Hematopoietic multipotent progenitor cell treated with erythropoietin and hydrocortisone succinate and interleukin-3 and kit ligand, for 8 days (in vitro differentiated cells): ENCODE measurements at regions not wholly inside any gene's neighbourhood (a gene's known extent, or its start where the extent isn't known, plus 50 kb on each side); places are given as distances from the start of the nearest gene placed in this dataset.
"Not testable (repeated sequence)": the region's sequence is repeated elsewhere in the genome, so short reads cannot be mapped to it uniquely, and the experiment has no call there.

ENCODE experiments used
- DNase-seq: peaks from one replicate; pipeline ENCODE4 v3.0.0-alpha.2; 2015

- DNase-seq, result no peak
Observed at GRCh38 chr4:30462445-30463090, 257.6 kb upstream of the PCDH7 start.

DNA sequence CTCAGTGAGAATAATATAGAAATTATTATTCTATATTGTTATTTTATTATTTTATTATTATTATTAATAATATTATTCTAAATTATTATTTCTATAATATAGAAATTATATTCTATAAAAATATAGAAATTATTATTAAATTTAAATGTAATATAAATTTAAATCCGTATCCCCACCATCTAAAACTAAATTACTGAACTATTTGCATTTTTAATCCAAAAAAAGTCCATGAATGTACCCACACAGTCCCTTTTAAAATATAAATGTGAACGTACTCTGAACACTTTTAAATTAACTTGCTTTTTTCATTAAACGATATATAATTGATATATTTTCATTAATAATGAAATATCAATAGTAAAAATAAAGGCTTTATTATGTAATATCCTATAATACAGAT is 248.3 kb upstream of the PCDH7 start:
- no peak for DNase-seq

GRCh38 chr4:30473225-30473624 is 246.9 kb upstream of the PCDH7 start:
- DNase-seq, result no peak

DNA sequence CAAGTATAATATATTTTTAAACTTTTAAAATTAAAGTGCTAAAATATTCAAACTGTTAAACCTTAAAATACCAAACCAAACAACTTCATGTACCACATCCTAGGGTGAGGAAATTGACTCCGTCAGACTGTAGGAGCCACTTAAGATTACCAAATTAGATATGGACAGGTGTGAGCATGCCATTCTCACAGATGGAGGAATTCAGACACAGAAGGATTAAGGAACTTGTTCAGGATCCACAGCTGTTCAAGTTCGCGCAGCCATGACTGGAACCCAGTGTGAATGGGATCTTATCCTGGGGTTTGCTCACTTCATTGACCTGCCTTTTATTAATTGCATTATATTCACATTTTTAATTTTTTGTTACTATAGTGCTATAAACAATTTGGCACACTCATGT is 224.9 kb upstream of the PCDH7 start:
- no peak for DNase-seq

DNA sequence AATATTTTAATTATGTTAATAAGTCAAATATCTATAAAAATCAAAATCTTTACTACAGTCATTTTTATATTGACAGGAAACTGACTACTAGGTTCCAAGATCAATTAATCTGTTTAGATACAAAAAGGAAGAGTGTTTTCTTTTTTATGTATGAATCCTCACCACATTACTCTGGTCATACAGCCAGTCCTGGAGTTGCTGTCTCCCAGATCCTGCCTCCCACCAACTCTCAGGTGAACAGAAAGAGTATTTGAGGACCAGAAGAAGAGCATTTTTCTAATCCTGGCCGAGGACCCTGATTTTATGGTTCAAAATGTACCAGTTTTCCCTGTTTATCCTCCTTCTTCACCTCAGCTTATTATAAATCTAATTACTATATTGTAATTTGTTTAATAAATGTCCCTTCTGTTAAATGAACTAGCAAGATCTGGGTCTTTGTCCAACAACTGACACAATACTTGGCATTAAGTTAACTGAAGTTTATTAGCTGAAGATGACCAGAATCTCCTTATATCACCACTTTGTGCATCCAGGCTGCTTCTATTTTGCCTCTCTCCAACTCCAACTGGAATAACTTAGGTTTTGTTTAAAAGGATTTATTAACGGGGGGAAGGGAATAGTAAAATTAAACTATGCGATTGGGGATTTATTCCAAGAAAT is 224.4 kb upstream of the PCDH7 start:
- DNase-seq, result no peak

DNA sequence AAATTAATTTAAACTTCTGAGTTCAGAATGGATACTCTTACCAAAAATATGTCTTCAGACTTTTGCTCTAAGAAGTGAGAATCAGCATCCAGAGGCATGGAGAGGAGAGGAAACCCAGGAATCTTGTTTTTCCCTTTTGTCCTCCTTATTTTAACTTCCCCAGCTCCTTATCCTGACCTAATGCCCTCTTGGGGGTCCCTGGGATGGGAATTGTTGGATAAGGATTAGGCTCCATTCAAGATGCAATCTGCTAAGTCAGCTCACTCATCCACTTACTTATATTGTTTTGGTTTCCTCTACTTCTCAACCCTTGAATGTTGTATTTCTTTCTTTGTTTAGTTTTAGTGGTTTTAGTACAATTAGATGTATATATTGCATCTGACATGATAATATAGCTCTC is 208.4 kb upstream of the PCDH7 start:
- DNase-seq, result no peak

GRCh38 chr4:30518211-30518610 is 202.0 kb upstream of the PCDH7 start:
- DNase-seq, result no peak

DNA sequence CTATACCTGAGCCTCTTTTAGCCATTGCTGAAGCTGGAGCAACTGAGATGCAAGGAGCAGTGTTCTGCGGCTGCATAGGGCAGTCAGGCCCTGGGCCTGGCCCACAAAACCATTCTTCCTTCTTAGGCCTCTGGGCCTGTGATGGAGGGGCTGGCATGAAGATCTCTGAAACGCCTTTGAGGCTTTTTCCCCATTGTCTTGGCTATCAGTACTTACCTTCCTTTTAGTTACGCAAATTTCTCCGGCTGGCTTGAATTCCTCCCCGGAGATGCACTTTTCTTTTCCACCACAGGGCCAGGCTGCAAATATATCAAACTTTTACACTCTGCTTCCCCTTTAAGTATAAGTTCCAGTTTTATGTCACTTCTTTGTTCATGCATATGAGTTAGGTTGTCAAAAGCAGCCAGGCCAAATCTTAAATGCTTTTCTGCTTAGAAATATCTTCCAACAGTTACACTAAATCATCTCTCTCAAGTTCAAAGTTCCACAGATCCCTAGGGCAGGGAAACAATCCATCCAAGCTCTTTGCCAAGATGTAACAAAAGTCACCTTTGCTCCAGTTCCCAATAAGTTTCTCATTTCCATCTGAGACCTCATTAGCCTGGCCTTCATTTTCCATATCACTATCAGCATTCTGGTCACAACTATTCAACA is 194.4 kb upstream of the PCDH7 start:
- no peak for DNase-seq

DNA sequence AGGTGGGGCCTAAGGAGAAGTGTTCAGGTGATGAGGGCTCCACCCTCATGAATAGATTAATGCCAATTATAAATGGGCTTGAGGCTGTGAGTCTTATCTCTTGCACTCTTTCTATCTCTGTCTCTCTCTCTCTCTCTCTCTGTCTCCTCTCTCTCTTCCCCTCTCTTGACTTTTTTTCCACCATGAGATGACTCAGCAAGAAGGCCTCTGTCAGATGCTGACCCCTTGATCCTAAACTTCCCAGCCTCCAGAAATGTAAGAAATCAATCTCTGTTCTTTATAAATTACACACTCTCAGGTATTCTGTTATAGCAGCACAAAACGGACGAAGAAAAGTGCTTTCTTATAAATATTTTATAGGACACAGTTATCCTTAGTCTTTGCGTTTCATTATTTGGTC is 184.9 kb upstream of the PCDH7 start:
- no peak for DNase-seq

DNA sequence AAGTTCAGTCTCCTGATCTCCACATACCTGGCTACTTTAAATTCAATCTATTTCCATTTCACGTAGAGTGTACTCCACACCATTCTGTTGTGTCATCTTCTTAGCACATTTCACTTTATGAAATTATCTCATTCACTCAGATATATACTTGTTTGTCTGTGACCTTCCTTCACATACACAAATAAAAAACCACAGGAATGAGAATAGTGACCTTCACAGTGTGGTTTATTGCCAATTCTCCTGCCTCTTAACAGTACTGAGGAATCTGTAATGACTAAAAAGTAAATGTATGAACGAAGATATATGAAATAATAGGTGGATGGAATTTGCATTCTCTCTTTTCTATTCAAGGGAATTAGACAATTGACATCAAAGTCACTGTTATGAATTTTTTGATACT is 183.9 kb upstream of the PCDH7 start:
- DNase-seq, result no peak

DNA sequence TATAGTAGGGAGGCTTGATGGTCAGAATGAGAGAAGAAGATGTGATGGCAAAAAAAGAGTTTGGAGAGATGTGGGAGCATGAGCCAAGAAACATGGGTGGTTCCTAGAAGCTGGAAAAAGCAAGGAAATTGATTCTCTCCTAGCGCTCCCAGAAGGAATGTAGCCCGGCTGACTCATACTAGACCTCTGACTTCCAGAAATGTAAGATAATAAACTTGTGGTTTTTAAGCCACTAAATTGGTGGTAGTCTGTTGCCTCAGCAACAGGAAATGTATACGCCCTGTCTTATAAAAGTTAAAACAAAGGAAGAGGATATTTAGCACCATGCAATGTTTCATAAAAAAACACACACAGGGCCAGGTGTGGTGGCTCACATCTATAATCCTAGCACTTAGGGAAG is 182.7 kb upstream of the PCDH7 start:
- DNase-seq, result no peak

DNA sequence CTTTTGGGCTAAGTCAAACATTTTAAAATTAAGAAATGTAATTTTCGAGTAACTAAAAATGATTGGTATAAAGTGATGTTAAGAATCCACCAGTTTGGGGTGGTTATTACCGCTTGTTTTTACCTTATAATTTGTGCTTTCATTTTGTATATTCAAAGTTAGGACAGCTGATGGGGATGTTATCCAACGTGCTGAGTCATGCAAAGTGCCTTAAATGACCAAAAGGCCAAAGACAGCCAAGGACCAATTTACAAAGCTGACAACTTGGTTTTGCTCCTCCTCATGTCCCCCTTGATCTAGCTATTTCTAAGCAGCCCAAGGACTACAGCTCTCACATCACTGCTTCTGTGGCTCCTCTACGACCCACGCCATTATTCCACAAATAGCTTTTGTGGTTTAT is 181.4 kb upstream of the PCDH7 start:
- no peak for DNase-seq

GRCh38 chr4:30543057-30543456 is 177.1 kb upstream of the PCDH7 start:
- no peak for DNase-seq

GRCh38 chr4:30553151-30553550 is 167.0 kb upstream of the PCDH7 start:
- no peak for DNase-seq

DNA sequence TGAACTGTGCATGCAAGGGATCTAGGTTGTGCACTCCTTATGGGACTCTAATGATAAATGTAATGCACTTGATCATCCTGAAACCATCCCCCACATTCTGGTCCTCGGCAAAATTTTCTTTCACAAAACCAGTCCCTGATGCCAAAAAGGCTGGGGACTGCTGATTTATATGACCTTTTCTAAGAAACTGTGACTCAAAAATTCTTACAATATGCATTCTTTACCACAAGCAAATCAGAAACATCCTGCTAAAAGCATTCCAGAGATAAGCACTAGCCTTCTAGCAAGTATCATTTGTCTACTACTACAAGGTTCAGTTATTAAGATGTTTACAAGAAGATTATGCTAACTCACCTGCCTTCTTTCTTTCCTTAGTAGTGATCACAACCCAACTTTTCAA is 166.5 kb upstream of the PCDH7 start:
- DNase-seq, result no peak

- DNase-seq, result no peak
Observed at GRCh38 chr4:30555775-30556174, 164.4 kb upstream of the PCDH7 start.

DNA sequence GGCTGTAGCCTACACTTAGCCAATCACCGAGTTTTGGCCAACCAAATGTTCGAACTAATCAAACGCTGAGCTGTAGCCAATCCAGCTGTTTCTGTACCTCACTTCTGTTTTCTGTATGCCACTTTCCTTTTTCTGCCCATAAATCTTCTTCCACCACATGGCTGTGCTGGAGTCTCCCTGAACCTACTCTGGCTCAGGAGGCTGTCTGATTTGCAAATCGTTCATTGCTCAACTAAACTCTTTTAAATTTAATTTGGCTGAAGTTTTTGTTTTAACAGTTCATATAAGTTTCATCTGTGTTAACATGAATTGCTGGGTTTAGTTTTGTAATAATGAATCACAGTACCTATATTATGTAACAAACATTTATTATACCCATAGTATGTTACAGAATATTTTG is 160.7 kb upstream of the PCDH7 start:
- DNase-seq, result no peak

GRCh38 chr4:30586850-30587249 is 133.3 kb upstream of the PCDH7 start:
- DNase-seq, result no peak

DNA sequence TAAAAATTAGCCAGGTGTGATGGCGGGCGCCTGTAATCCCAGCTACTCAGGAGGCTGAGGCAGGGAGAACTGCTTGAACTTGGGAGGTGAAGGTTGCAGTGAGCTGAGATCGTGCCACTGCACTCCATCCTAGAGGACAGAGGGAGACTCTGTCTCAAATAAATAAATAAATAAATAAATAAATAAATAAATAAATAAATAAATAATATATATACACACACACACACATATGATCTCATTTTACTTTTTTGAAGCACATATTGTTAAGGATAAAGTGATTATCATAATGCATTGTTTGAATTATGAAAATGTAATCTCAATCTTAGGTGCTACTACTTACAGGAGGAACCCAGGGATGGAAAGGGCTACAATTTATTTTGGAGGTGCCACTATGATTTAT is 130.5 kb upstream of the PCDH7 start:
- not testable (repeated sequence) for DNase-seq

- no peak for DNase-seq
Observed at GRCh38 chr4:30600246-30601017, 119.7 kb upstream of the PCDH7 start.

DNA sequence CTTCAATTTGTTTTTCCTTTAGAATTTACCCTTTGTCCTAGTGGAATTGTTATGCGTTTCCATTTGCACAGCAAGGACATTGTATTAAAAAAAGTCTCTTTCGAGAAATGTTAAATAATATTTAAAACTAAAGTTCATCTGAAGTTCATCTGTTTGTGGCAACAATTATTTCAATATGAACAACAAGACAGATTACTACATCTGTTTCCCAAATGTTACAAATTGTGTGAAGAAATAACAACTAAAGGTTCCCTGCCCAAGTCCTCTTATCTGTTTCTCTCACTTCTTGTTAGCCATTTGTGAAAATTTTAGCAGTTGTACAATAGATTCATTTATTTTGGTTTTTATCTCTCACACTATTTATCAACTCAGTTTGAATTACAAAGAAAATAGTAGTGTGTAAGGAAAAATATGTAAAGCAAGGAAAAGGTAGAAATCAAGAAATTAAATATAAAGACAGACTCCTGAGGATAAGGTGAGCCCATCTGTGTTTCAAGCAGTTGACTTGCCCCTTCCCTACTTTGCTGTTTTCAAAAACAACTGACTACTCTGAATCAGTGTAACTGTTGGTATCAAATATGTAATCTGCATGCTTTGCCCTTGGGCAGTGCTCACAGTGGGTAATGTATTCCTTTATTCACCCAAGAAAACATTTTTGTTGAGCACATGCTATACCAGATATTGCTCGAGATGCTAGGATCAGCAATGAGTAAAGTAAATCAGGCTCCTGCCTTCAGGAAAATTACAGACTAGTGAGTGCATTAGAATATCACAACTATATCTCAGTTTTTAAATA is 118.9 kb upstream of the PCDH7 start:
- no peak for DNase-seq

DNA sequence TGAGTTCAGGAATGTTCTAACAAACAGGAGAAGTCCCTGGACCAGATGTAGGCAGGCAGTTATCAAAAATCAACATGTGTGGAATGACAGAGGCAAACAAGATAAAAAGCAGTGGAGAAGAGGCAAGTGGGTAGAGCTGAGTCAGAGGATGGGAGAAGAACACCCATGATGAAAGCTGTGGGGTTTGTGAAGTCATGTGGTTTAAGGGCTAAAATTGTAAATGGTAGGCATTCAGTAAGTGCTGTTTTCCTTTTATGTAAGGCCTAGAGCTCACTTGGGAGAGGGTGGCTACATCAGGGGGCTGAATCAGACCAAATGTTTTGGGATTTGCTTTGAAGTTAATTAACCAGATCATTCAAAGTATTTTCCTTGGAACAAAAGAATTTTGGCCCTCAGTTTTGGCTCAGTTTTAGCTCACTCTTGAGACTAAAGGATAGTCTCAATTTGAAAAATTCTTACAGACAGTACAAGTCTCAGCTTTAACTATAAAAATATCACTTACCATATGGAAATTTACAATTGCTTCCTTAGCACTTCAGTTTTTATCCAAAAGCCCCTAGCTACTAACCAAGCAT is 114.5 kb upstream of the PCDH7 start:
- DNase-seq, result no peak

- DNase-seq, result no peak
Observed at GRCh38 chr4:30610361-30610760, 109.8 kb upstream of the PCDH7 start.
